H1 (cell line): ENCODE measurements at regions not wholly inside any gene's neighbourhood (a gene's known extent, or its start where the extent isn't known, plus 50 kb on each side); places are given as distances from the start of the nearest gene placed in this dataset.

Experiments used
- CTCF ChIA-PET: fragments of 300-600 bp; sonication (Branson Sonifier 250); formaldehyde crosslinking; loops from one replicate; lab custom pipeline; 2021; ENCODE audit not compliant: partially characterized antibody; lab: Charles Lee
- POLR2A ChIA-PET: fragments of 300-600 bp; sonication (Branson Sonifier 250); formaldehyde crosslinking; loops from one replicate; lab custom pipeline; 2021; ENCODE audit warnings: inconsistent platforms; ENCODE audit not compliant: partially characterized antibody; lab: Charles Lee
- DNase-seq, 2 experiments: peaks; one replicate each; pipeline versions ENCODE4 v3.0.0 to v3.0.0-alpha.2; 2010 to 2022; ENCODE audit warnings: low spot score in 2 of 2, low read depth in 1 of 2, mixed read lengths in 1 of 2
- FAIRE-seq: peaks from 2 replicates; lab custom pipeline; 2011; peaks lifted over from hg19 to GRCh38; lab: Jason Lieb, UNC
- H2AFZ ChIP-seq: 2 replicates; pipeline ENCODE4 v1.8.1; 2012; ENCODE audit warnings: low read length, inconsistent platforms
- H2AK5ac ChIP-seq: 2 replicates; pipeline ENCODE4 v1.6.1; 2013; ENCODE audit warnings: low read depth, low read length
- H2BK120ac ChIP-seq: replicated peaks from 2 replicates; pipeline ENCODE3; 2013; ENCODE audit warnings: low read depth, low read length, inconsistent platforms
- H2BK12ac ChIP-seq: 2 replicates; pipeline ENCODE4 v1.6.1; 2013; ENCODE audit warnings: low read depth, low read length
- H2BK15ac ChIP-seq: 2 replicates; pipeline ENCODE4 v1.6.1; 2013; ENCODE audit warnings: low read length
- H2BK20ac ChIP-seq: 2 replicates; pipeline ENCODE4 v1.6.1; 2013; ENCODE audit warnings: low read length
- H2BK5ac ChIP-seq: 2 replicates; pipeline ENCODE4 v1.6.1; 2013; ENCODE audit warnings: low read depth, low read length
- H3K14ac ChIP-seq: 2 replicates; pipeline ENCODE4 v1.6.1; 2013; ENCODE audit warnings: inconsistent platforms; ENCODE audit not compliant: insufficient read length
- H3K18ac ChIP-seq: 2 replicates; pipeline ENCODE4 v1.6.1; 2013; ENCODE audit warnings: low read length; ENCODE audit errors: extremely low read depth
- H3K23ac ChIP-seq: 2 replicates; pipeline ENCODE4 v1.6.1; 2013; ENCODE audit warnings: inconsistent platforms; ENCODE audit not compliant: insufficient read length
- H3K23me2 ChIP-seq: 2 replicates; pipeline ENCODE4 v1.6.1; 2013; ENCODE audit warnings: low read depth, low read length
- H3K27ac ChIP-seq: 2 replicates; pipeline ENCODE4 v1.6.1; 2011; ENCODE audit warnings: low read depth, low read length, inconsistent platforms
- H3K27me3 ChIP-seq, 4 experiments: replicated peaks in 1 of 4; 1 replicate in 1 of 4; 2 replicates in 3 of 4; pipeline versions ENCODE4 v1.6.1 to v1.8.1; 2011 to 2013; ENCODE audit warnings: low read length in 3 of 4, mild to moderate bottlenecking in 3 of 4, inconsistent platforms in 2 of 4, mixed read lengths in 2 of 4, moderate library complexity in 1 of 4; ENCODE audit not compliant: control insufficient read depth in 3 of 4, insufficient read depth in 3 of 4; ENCODE audit errors: extremely low read depth in 1 of 4
- H3K36me3 ChIP-seq, 4 experiments: 2 replicates each; pipeline versions ENCODE4 v1.6.1 to v1.8.1; 2011 to 2013; ENCODE audit warnings: mild to moderate bottlenecking in 4 of 4, low read length in 3 of 4, moderate library complexity in 2 of 4, control low read depth in 1 of 4, inconsistent platforms in 1 of 4; ENCODE audit not compliant: insufficient read depth in 4 of 4, control insufficient read depth in 2 of 4
- H3K4ac ChIP-seq: replicated peaks from 2 replicates; pipeline ENCODE3; 2013; ENCODE audit warnings: low read length, low read depth, mixed read lengths, inconsistent platforms; ENCODE audit not compliant: insufficient read length
- H3K4me1 ChIP-seq, 4 experiments: replicated peaks in 1 of 4; 1 replicate in 1 of 4; 2 replicates in 3 of 4; pipeline versions ENCODE4 v1.6.1 to v1.8.1; 2011 to 2013; ENCODE audit warnings: low read length in 3 of 4, inconsistent platforms in 2 of 4, mixed read lengths in 1 of 4; ENCODE audit not compliant: insufficient read depth in 4 of 4, control insufficient read depth in 3 of 4
- H3K4me2 ChIP-seq, 2 experiments: 2 replicates each; pipeline versions ENCODE4 v1.6.1 to v1.8.1; 2011 to 2013; ENCODE audit warnings: low read depth in 2 of 2, low read length in 2 of 2, control low read depth in 1 of 2, inconsistent platforms in 1 of 2, mild to moderate bottlenecking in 1 of 2; ENCODE audit not compliant: insufficient read depth in 1 of 2
- H3K4me3 ChIP-seq, 4 experiments: fragments of 200-600, 300-600 bp in 1 of 4; sonication (generic), shearing (Covaris generic), sonication (Bioruptor Twin) in 1 of 4; 2 replicates each; pipeline versions ENCODE4 v1.5.1 to v1.8.1; 2011 to 2016; ENCODE audit warnings: low read length in 4 of 4, low read depth in 3 of 4, control low read depth in 2 of 4, inconsistent platforms in 2 of 4, mild to moderate bottlenecking in 2 of 4, mixed read lengths in 1 of 4, moderate library complexity in 1 of 4; ENCODE audit not compliant: insufficient read depth in 2 of 4; ENCODE audit errors: extremely low read depth in 1 of 4
- H3K56ac ChIP-seq: replicated peaks from 2 replicates; pipeline ENCODE3; 2013; ENCODE audit warnings: low read depth, mild to moderate bottlenecking, mixed read lengths, low read length, inconsistent platforms; ENCODE audit not compliant: insufficient read length
- H3K79me1 ChIP-seq: 2 replicates; pipeline ENCODE4 v1.6.1; 2013; ENCODE audit warnings: low read depth, low read length, control low read depth
- H3K79me2 ChIP-seq, 2 experiments: 2 replicates each; pipeline versions ENCODE4 v1.6.1 to v1.8.1; 2012 to 2013; ENCODE audit warnings: low read length in 2 of 2, mild to moderate bottlenecking in 2 of 2, inconsistent platforms in 1 of 2; ENCODE audit not compliant: insufficient read depth in 2 of 2, control insufficient read depth in 1 of 2
- H3K9ac ChIP-seq, 4 experiments: replicated peaks in 1 of 4; 1 replicate in 1 of 4; 2 replicates in 3 of 4; pipeline versions ENCODE4 v1.6.1 to v1.8.1; 2011 to 2013; ENCODE audit warnings: low read depth in 3 of 4, low read length in 3 of 4, control low read depth in 2 of 4, mild to moderate bottlenecking in 2 of 4, moderate library complexity in 2 of 4, inconsistent platforms in 1 of 4; ENCODE audit errors: extremely low read depth in 1 of 4
- H3K9me3 ChIP-seq, 2 experiments: 2 replicates each; pipeline versions ENCODE4 v1.6.1 to v1.8.1; 2012 to 2013; ENCODE audit warnings: mild to moderate bottlenecking in 2 of 2, moderate library complexity in 2 of 2, control low read depth in 1 of 2, inconsistent platforms in 1 of 2, low read depth in 1 of 2, low read length in 1 of 2, mixed read lengths in 1 of 2; ENCODE audit not compliant: insufficient read depth in 2 of 2
- H4K20me1 ChIP-seq, 2 experiments: replicated peaks in 1 of 2; 2 replicates each; pipeline versions ENCODE3 to v1.8.1; 2011 to 2013; ENCODE audit warnings: inconsistent platforms in 2 of 2, low read length in 2 of 2, mild to moderate bottlenecking in 1 of 2; ENCODE audit not compliant: insufficient read depth in 2 of 2, control insufficient read depth in 1 of 2
- H4K5ac ChIP-seq: 2 replicates; pipeline ENCODE4 v1.6.1; 2013; ENCODE audit warnings: low read length, low read depth, mixed read lengths, inconsistent platforms; ENCODE audit not compliant: insufficient read length
- H4K8ac ChIP-seq: 2 replicates; pipeline ENCODE4 v1.8.0; 2013; ENCODE audit warnings: mild to moderate bottlenecking, moderate library complexity, low read length, inconsistent platforms; ENCODE audit not compliant: insufficient read depth; ENCODE audit errors: extremely low read depth
- H4K91ac ChIP-seq: replicated peaks from 2 replicates; pipeline ENCODE3; 2013; ENCODE audit warnings: low read length, mixed read lengths, inconsistent platforms; ENCODE audit not compliant: insufficient read length
- CBX5 ChIP-seq: fragments of 300-800, 300-1000 bp; sonication (generic); IDR thresholded peaks from 2 replicates; pipeline ENCODE4 v1.7.1; 2016; ENCODE audit warnings: antibody characterized with exemption, low read length, low read depth
- CHD1 ChIP-seq: IDR thresholded peaks from 2 replicates; pipeline ENCODE4 v1.6.1; 2012; ENCODE audit warnings: low read depth, low read length, improper control_type of control experiment
- CREB1 ChIP-seq: IDR thresholded peaks from 2 replicates; pipeline ENCODE4 v1.6.1; 2012; ENCODE audit warnings: inconsistent platforms
- EP300 ChIP-seq, 2 experiments: IDR thresholded peaks; 1 replicate in 1 of 2; 2 replicates in 1 of 2; pipeline ENCODE4 v1.6.1; 2011 to 2012; ENCODE audit warnings: low read depth in 2 of 2, low read length in 2 of 2, mild to moderate bottlenecking in 2 of 2, borderline replicate concordance in 1 of 2, inconsistent platforms in 1 of 2, moderate library complexity in 1 of 2
- HDAC6 ChIP-seq: IDR thresholded peaks from one replicate; pipeline ENCODE4 v1.7.1; 2012; ENCODE audit warnings: low read depth, mild to moderate bottlenecking, inconsistent platforms, low read length, moderate library complexity
- JUN ChIP-seq: IDR thresholded peaks from 2 replicates; pipeline ENCODE4 v1.6.1; 2011; ENCODE audit warnings: low read depth, mild to moderate bottlenecking, improper control_type of control experiment, low read length
- NANOG ChIP-seq: IDR thresholded peaks from 2 replicates; pipeline ENCODE4 v1.6.1; 2011; ENCODE audit warnings: low read length, low read depth, mild to moderate bottlenecking, inconsistent platforms; ENCODE audit not compliant: insufficient read depth, poor library complexity, severe bottlenecking
- RBBP5 ChIP-seq: IDR thresholded peaks from 2 replicates; pipeline ENCODE4 v1.7.1; 2012; ENCODE audit warnings: low read depth, mild to moderate bottlenecking, inconsistent platforms, low read length, moderate library complexity, borderline replicate concordance
- SAP30 ChIP-seq: fragments of 300-600 bp; sonication (generic); IDR thresholded peaks from 2 replicates; pipeline ENCODE4 v1.7.1; 2012; ENCODE audit warnings: low read length, moderate library complexity, mild to moderate bottlenecking, inconsistent platforms; ENCODE audit not compliant: insufficient read depth, insufficient replicate concordance
- SIRT6 ChIP-seq: IDR thresholded peaks from one replicate; pipeline ENCODE4 v1.7.1; 2012; ENCODE audit warnings: low read length, inconsistent platforms
- SIX5 ChIP-seq: IDR thresholded peaks from 2 replicates; pipeline ENCODE4 v1.6.1; 2011; ENCODE audit warnings: mild to moderate bottlenecking, low read depth, low read length
- SP1 ChIP-seq: IDR thresholded peaks from 2 replicates; pipeline ENCODE4 v1.6.1; 2011; ENCODE audit warnings: low read depth, low read length
- SRF ChIP-seq: IDR thresholded peaks from 2 replicates; pipeline ENCODE4 v1.6.1; 2011; ENCODE audit warnings: mild to moderate bottlenecking, low read depth, low read length, moderate library complexity
- SUZ12 ChIP-seq: fragments of 200-600 bp; sonication (generic); IDR thresholded peaks from 2 replicates; pipeline ENCODE4 v1.6.1; 2012; ENCODE audit warnings: mild to moderate bottlenecking, inconsistent platforms, low read length, moderate library complexity, mixed read lengths
- WGBS, 2 experiments: shearing (Covaris generic) in 1 of 2; methylation state at CpG; one replicate each; pipeline versions ENCODE4 v1.1.6 to v1.1.7; 2013 to 2015; ENCODE audit warnings: low lambda C conversion rate in 2 of 2, mixed read lengths in 2 of 2, inconsistent platforms in 1 of 2, low coverage in 1 of 2, missing lambda C conversion rate in 1 of 2; ENCODE audit not compliant: insufficient replicate concordance in 2 of 2, insufficient coverage in 1 of 2, insufficient read length in 1 of 2; ENCODE audit errors: extremely low coverage in 1 of 2, missing lambda C conversion rate in 1 of 2; 5-methylcytosine and 5-hydroxymethylcytosine counted together

- Histone ChIP-seq H3K23me2 (no peaks in the 10 kb centered on the region), H3K36me3 (no peaks in the 10 kb centered on the region), H3K23ac (no peak overlapping the region), H4K8ac (no peak overlapping the region), H3K9ac (no peak overlapping the region), H3K14ac (no peak overlapping the region), H2BK5ac (no peak overlapping the region), H2AK5ac (no peak overlapping the region), H3K56ac (no peak overlapping the region), H3K27ac (no peak overlapping the region), H2BK15ac (no peak overlapping the region), H3K27me3 (no peaks in the 10 kb centered on the region), H2BK12ac (no peak overlapping the region), H3K4me1 (no peaks in the 10 kb centered on the region), H4K20me1 (no peaks in the 10 kb centered on the region), H2AFZ (no peak overlapping the region), H3K9me3 (no peaks in the 10 kb centered on the region), H4K5ac (no peak overlapping the region), H4K91ac (no peak overlapping the region), H3K4ac (no peak overlapping the region), H3K79me2 (no peaks in the 10 kb centered on the region), H2BK120ac (no peak overlapping the region), H3K4me3 (no peak overlapping the region), H3K79me1 (no peaks in the 10 kb centered on the region), H3K18ac (no peak overlapping the region), H3K4me2 (no peak overlapping the region), H2BK20ac (no peak overlapping the region)
- ChIA-PET POLR2A (no interaction called here), CTCF (no interaction called here)
- DNase-seq (no peak), FAIRE-seq (no peak)
- TF ChIP-seq SP1 (no peak), RBBP5 (no peak), NANOG (no peak), SRF (no peak), CREB1 (no peak), JUN (no peak), SAP30 (no peak), SIRT6 (no peak), HDAC6 (no peak), SIX5 (no peak), SUZ12 (no peak), CHD1 (no peak), CBX5 (no peak), EP300 (IDR thresholded peaks at IDR 0.05; ENCODE audit: borderline replicate concordance in 1 of 2, low read depth in 2 of 2, low read length in 2 of 2) (no peak)
- WGBS, 2 experiments = 93% methylated on average over 1 of the region's 1 CpG; no CpG with 5 or more reads in 1 of the 2 experiments
These were observed 2126.8 kb downstream of the PCDH9 start for GRCh38 chr13:65103351-65103750.
